BE2C (cell line): ENCODE measurements at regions not wholly inside any gene's neighbourhood (a gene's known extent, or its start where the extent isn't known, plus 50 kb on each side); places are given as distances from the start of the nearest gene placed in this dataset.

Experiments
- DNase-seq: peaks from one replicate; pipeline ENCODE4 v3.0.0-alpha.2; 2020
- H3K27me3 ChIP-seq: fragments of 250-450 bp; sonication (Bioruptor Pico); 2 replicates; pipeline ENCODE4 v1.5.1; 2020; ENCODE audit warnings: mild to moderate bottlenecking
- H3K36me3 ChIP-seq: fragments of 250-450 bp; sonication (Bioruptor Pico); 2 replicates; pipeline ENCODE4 v1.5.1; 2020; ENCODE audit warnings: mild to moderate bottlenecking
- H3K4me1 ChIP-seq: fragments of 250-450 bp; sonication (Bioruptor Pico); 2 replicates; pipeline ENCODE4 v1.5.1; 2020
- H3K4me3 ChIP-seq: 2 replicates; pipeline ENCODE4 v1.5.1; 2011; ENCODE audit warnings: low read depth, low read length
- H3K9me3 ChIP-seq: fragments of 250-450 bp; sonication (Bioruptor Pico); 2 replicates; pipeline ENCODE4 v1.5.1; 2020
- TF ChIP-seq, protein P1 (sequence below): IDR thresholded peaks from 2 replicates; pipeline ENCODE4 v1.5.1; 2012; ENCODE audit warnings: mild to moderate bottlenecking, low read depth, low read length

DNA sequence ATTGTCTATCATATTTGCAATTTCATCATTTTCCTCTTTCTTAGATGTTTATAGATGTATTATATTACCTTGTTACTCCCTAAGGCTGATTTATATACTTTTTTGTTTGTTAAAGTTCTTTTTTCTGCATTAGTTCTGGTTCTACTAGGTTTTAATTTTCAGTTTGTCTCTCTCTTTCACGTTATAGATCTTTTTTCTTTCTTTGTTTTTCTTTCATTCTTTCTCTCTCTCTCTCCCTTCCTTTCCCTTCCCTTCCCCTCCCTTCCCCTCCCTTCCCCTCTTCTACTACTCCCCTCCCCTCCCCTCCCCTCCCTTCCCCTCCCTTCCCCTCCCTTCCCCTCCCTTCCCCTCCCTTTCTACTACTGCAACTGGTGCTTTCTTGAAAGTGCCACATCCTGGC lies 345.3 kb downstream of the CENPW start:
- Histone ChIP-seq H3K9me3 (no peaks in the 10 kb centered on the region), H3K27me3 (no peaks in the 10 kb centered on the region), H3K36me3 (no peaks in the 10 kb centered on the region), H3K4me3 (no peak overlapping the region), H3K4me1 (no peaks in the 10 kb centered on the region)
- no peak for DNase-seq
- TF ChIP-seq, protein P1, sequence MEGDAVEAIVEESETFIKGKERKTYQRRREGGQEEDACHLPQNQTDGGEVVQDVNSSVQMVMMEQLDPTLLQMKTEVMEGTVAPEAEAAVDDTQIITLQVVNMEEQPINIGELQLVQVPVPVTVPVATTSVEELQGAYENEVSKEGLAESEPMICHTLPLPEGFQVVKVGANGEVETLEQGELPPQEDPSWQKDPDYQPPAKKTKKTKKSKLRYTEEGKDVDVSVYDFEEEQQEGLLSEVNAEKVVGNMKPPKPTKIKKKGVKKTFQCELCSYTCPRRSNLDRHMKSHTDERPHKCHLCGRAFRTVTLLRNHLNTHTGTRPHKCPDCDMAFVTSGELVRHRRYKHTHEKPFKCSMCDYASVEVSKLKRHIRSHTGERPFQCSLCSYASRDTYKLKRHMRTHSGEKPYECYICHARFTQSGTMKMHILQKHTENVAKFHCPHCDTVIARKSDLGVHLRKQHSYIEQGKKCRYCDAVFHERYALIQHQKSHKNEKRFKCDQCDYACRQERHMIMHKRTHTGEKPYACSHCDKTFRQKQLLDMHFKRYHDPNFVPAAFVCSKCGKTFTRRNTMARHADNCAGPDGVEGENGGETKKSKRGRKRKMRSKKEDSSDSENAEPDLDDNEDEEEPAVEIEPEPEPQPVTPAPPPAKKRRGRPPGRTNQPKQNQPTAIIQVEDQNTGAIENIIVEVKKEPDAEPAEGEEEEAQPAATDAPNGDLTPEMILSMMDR, result no peak

GRCh38 chr6:126696921-126697693 lies 357.2 kb downstream of the CENPW start:
- H3K4me1 ChIP-seq, result no peaks in the 10 kb centered on the region
- H3K4me3 ChIP-seq, result no peak overlapping the region
- TF ChIP-seq, protein P1, result no peak
- H3K27me3 ChIP-seq, result no peaks in the 10 kb centered on the region
- no peak for DNase-seq
- no peaks in the 10 kb centered on the region for H3K9me3 ChIP-seq
- H3K36me3 ChIP-seq, result no peaks in the 10 kb centered on the region

GRCh38 chr6:126698732-126699240 lies 358.9 kb downstream of the CENPW start:
- H3K27me3 ChIP-seq, result no peaks in the 10 kb centered on the region
- TF ChIP-seq, protein P1, result no peak
- no peaks in the 10 kb centered on the region for H3K9me3 ChIP-seq
- H3K4me1 ChIP-seq, result no peaks in the 10 kb centered on the region
- H3K36me3 ChIP-seq, result no peaks in the 10 kb centered on the region
- no peak overlapping the region for H3K4me3 ChIP-seq
- DNase-seq, result no peak

DNA sequence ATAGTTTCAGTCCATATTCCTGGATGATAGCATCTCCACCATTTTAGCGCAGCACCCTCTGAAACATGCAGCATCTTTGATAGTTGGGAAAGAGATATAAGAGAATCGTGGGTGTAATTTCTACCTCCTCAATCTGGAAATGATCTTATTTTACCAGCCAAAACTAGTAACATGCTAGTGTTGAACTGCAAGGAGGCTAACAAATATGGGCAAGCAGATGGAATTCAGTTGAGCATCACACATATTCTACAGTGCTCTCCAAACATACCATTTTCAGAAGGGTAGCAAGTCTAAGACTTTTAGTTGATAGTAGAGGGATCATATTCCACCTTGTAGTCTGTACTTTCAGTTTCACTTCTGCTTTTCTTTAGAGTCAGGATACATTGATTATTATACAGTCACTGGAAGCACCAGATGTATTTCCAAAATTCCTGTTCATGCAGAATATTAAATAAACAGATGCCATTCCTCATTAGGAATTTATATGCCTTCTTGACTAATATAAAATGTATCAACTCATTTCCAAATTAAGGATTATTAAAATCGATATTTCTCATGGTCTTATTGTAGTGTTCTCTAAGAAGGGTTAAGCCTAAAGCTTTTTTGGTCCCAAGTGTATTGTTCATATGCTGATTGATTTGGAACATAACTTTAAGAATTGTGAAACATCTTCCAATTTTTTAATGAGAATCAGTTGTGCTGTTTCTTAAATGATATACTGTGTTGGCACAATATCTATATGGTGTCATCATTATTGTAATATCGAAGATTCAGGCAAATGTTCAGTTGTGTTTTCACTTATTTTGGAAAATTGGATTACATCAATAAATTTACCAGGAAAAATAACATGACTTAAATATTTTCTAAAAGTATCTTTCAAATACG lies 362.0 kb downstream of the CENPW start:
- H3K36me3 ChIP-seq, result no peaks in the 10 kb centered on the region
- TF ChIP-seq, protein P1, result no peak
- H3K27me3 ChIP-seq, result no peaks in the 10 kb centered on the region
- no peaks in the 10 kb centered on the region for H3K4me1 ChIP-seq
- no peaks in the 10 kb centered on the region for H3K9me3 ChIP-seq
- no peak for DNase-seq
- no peak overlapping the region for H3K4me3 ChIP-seq

DNA sequence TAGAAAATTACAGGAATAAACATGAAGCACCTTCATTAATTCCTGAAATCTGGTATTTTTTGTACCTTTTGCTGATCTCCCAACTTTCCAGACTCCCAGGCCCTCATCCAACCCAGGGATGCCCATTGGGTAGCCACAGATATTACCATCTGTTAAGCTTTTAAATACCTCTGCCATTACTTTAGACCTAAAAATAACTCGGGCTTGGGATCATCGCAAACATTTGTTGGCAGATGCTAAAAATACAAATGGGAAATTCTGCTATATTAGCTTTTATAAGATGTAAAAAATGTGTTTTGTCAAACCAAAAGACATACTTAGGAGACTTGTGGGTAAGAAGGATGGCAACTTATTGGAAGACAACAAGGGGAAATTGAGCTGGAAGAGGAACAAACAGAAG lies 376.1 kb downstream of the CENPW start:
- no peaks in the 10 kb centered on the region for H3K9me3 ChIP-seq
- no peaks in the 10 kb centered on the region for H3K36me3 ChIP-seq
- DNase-seq, result no peak
- no peak overlapping the region for H3K4me3 ChIP-seq
- no peaks in the 10 kb centered on the region for H3K27me3 ChIP-seq
- TF ChIP-seq, protein P1, result no peak
- H3K4me1 ChIP-seq, result no peaks in the 10 kb centered on the region
